Mammary epithelial cell (primary cell): ENCODE measurements at regions not wholly inside any gene's neighbourhood (a gene's known extent, or its start where the extent isn't known, plus 50 kb on each side); places are given as distances from the start of the nearest gene placed in this dataset.

ENCODE experiments used
- CTCF ChIP-seq, 2 donors: IDR thresholded peaks in 1 of 2; conservative IDR thresholded peaks in 1 of 2; 2 replicates each; pipeline ENCODE4 v1.5.1; 2011 to 2012; ENCODE audit warnings: inconsistent platforms in 2 of 2, low read length in 2 of 2, mild to moderate bottlenecking in 2 of 2, control low read depth in 1 of 2, low read depth in 1 of 2; ENCODE audit not compliant: insufficient read depth in 1 of 2; ENCODE audit errors: extremely low read depth in 1 of 2
- EZH2 ChIP-seq: IDR thresholded peaks from 2 replicates; pipeline ENCODE4 v1.6.1; 2012; ENCODE audit warnings: low read length, inconsistent platforms, borderline replicate concordance

- TF ChIP-seq CTCF (conservative IDR thresholded peaks at IDR 0.05 in 1 of 2, IDR thresholded peaks at IDR 0.05 in 1 of 2; ENCODE audit: extremely low read depth in 1 of 2, insufficient read depth in 1 of 2, low read depth in 1 of 2, low read length in 2 of 2) (no peak), EZH2 (no peak)
Measured at GRCh38 chr16:50460538-50461399, 87.4 kb upstream of the NKD1 start.
